Right lung (tissue), 2 donors: ENCODE measurements at regions not wholly inside any gene's neighbourhood (a gene's known extent, or its start where the extent isn't known, plus 50 kb on each side); places are given as distances from the start of the nearest gene placed in this dataset.

Experiments used
- DNase-seq, 2 donors: peaks; one replicate each; pipeline ENCODE4 v3.0.0-alpha.2; 2013

DNA sequence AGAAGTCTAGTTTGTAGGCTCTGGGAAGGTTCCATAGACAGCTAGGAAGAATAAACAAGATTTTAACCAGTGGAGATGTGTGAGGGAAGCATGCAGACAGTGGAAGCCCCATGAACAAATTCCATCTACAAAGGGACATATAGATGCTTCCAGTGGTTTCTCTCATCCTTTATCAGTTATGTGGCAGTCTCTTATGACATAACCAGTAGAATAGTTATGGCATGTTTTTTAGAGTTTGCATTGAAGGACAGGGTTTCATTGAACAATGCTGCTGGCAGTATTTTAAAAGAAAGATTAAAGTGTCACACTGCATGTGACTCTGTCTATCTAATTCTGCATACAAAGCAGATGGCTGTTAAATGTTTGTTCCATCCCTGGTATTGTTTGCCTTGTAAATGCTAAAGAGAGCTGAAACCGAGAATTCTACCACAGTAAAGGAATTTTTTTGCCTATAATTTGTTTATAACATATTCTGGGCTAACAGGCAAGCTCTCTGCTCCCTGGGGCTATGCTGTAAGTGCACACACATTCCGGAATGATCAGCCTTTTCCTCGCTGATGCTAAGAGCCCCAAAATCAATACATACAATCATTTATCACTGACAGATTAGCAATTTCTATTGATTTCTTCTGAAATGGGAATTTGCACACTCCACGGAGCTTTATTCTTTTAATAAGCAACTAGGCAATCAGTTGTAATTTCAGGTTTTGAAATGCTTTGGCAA is 76.8 kb upstream of the PELI1 start:
- DNase-seq, result no peak

DNA sequence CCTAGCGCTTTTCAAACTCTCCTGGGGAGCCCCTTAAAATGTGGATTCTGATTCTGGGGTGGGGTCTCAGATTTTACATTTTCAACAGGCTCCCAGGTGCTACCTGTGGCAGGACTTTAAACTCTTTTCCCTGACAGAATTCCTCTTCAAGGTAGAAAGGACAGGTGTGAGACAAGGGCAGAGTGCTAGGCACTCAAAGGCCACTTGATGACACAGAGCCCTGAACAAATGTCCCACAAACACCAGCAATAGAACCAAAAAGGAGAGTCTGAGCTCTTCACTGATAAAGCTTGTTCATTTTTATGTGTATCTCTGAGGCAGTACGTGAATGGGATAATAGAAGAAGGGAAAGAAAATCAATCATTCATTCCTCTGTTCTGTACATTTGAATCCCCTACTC is 77.7 kb upstream of the PELI1 start:
- no peak for DNase-seq

DNA sequence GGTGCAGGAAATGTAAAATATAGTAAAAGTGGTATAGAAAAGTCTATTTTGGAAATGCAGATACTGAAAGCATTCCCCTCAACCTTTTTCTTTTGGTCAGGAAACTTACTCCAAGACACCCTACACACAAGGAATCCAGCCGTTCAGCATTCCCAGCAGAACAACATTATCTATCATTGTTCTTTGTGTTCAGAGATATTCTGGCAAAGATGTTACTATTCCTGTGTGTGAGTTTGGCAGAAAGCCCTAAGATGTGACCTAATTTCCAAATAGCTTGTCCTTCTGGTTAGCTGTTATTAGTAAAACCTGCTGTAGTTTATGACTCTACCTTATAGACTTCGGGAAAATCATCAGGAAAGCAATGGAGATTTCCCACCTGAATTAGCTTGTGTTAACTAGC is 78.1 kb upstream of the PELI1 start:
- DNase-seq, result peak in 1 of 2 donors; percentile 40

DNA sequence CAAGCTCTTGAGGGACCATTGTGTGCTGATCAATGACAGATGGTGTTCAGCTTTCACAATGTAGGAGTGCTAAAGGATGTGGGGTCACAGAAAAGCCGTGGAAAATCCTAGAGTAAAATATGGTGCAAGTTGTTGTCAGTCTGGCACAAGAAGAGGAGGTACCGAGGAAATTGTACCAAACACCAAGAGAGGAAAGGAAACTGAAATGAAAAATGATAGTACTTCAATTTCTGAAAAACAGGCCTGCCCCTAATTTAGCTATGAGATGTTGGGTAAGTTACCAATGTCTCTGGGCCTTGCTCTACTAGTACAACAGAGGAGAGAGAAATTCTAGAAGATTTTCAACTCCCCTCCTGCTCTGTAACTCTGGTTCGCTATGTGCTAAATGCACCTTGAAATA is 78.8 kb upstream of the PELI1 start:
- no peak for DNase-seq

DNA sequence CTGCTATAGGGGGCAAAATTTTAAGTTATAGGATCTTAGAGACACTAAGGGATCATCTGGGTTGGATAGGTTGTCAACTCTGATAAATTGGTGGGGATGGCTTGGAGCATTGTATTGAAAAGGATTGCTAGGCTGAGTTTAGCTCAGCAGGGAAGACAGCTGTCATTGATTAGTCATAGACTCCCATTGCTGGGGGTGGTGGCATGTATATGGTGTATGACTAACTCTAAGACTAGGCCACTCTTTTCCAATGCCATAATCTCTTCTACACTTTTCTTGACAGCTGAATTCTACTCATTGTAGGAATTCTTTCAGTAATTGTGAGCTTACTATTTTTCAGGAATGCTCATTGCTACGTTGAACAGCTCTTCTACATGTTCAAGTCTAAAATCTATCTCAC is 81.3 kb upstream of the PELI1 start:
- DNase-seq, result no peak

DNA sequence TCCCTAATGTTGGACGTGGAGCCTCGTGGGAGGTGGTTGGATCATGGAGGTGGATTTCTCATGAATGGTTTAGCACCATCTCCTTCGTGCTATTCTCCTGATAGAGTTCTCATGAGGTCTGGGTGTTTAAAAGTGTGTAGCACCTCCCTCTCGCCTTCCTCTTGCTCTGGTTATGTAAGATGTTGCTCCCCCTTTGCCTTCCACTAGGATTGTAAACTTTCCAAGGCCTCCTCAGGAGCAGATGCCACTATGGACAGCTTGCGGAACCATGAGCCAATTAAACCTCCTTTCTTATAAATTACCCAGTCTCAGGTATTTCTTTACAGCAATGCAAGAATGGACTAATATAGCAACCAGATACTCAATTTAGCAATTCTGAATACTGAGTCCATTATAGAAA is 82.4 kb upstream of the PELI1 start:
- no peak for DNase-seq

DNA sequence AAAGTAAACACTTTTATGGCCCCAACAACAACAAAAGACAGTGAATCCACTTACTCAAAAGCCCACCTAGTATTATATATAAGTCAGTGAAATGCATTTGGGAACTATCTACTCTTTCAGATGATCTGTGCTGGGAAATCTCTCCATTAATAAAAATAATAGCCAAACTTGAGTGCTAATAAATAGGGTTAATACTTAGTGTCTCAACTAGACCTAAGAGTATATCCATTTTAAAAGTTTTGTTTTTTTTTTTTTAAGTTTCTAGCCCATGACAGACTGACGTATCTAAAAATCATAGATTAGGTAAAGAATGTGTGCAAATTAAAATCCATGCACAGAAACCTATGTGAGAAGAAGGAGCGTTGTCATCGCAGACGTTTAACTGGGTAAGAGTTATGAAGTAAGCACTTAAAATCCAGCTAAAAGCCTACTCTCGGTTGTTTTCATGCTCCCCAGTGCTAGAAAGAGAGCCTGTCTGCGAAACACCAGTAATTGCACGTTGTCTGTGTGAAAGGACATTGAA is 83.4 kb upstream of the PELI1 start:
- no peak for DNase-seq

DNA sequence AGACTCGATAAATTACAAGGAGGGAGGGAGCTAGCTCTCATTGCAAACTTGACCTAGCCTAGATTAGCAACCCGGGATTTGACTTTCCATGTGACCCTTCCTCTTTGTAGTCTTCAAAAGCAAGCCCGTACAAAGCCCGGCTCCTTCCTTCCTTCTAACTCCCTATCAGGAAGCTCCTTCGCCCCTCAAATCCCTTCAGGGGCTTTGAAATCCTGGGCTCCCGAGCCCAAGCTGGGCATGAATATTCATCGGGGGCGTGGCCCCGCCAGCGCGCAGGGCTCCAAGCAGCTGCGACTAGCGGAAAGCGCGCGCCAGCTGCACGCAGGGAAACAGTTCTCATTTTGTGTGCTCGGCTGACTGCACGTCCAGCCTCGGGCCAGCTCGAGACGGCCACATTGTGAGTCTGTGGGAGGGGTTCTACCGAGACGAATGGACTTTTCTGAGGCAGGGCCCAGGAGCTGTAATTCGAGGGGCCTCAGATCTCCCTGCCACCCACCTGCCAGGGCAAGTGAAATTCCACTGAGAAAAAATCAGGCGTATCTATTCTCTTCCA is 84.0 kb upstream of the PELI1 start:
- DNase-seq, result peak; percentile 86 to 89

DNA sequence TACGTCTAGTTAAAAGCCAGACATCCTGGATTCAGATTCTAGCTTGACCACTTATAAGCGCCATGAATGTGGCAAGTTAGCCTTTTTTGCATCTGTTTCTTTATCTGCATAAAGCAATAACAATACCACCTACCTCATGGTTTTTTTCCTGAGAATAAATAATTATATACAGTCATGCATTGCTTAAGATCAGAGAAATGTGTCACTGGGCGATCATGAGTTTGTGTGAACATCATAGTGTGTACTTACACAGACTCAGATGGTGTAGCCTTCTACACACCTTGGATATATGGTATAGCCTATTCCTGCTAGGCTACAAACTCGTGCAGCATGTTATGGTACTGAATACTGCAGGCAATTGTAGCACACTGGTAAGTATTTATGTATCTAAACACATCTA is 84.7 kb upstream of the PELI1 start:
- DNase-seq, result no peak

DNA sequence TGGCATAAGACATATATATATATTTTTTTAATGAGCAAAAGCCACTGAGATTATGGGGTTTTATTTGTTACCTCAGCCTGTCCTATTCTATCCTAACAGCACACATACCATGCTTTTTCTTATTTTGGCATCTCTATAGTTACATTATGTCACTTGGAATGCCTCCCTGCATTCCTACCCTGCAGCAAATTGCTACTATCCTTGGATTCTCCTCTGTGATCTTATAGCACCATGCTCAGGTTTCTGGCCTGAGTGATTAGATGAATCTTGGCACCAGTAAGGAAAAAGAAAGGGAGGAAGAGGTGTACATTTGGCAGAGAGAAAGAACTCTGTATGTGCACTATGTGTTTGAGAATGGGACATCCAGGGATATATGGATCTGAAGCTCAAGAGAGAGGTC is 86.3 kb upstream of the PELI1 start:
- DNase-seq, result no peak

DNA sequence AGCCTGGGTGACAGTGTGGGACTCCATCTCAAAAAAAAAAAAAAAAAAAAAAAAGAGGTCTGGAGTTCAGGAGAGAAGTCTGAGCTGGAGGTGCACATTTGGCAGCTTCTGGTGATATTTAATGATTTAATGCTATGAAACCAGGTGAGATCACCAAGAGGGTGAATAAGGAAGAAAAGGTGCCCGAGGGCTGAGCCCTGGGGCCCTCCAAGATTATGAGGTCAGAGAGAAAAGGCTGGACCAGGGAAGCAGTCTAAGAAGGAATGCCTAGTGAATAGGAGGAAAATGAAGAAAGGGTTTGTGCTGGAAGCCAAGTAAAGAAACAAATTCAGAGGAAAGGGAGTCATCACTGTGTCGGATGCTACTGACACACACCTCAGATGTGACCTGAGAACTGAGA is 88.0 kb upstream of the PELI1 start:
- no peak for DNase-seq

DNA sequence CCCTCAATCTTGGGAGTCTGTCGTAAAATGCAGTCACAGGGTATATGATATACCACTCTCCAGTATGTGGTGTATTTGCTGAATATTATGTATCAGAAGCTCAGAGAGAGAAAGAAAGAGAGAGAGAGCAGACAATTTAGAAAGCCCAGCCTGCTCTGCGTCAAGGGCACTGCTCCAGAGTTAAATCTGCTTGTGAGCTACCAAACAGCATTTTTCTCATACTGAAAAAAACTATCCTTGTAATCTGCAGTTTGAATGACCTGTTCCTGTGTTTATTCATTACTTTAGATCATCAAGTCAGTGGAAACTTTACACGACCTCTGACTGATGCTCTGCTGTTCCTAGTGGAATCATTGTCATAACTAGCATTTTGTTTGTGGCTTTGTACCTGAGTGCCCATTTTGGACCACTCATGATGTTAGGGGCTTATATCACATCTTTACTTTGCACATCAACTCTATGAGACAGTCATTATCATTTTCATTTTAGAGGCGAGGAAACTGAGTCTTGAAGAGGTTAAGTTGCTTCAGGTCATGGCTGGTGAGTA is 89.2 kb upstream of the PELI1 start:
- no peak for DNase-seq

DNA sequence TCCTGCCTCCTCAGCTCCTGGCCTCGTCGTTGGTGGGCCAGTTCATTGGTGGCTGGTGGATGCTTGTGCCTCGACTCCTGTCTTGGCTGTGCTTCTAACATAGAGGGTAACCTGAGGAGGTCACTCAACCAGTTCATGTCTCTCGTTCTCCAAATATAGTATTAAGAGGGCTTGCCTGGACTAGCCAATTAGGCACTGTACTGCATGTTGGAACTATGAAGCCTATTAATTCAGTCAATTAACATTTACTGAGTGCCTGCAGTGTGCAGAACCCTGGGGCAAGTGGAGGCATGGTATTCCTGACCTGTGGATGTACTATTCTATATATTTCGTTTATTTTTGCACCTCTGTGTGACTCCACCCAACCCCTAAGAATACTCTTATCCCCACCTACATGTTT is 89.9 kb upstream of the PELI1 start:
- no peak for DNase-seq

DNA sequence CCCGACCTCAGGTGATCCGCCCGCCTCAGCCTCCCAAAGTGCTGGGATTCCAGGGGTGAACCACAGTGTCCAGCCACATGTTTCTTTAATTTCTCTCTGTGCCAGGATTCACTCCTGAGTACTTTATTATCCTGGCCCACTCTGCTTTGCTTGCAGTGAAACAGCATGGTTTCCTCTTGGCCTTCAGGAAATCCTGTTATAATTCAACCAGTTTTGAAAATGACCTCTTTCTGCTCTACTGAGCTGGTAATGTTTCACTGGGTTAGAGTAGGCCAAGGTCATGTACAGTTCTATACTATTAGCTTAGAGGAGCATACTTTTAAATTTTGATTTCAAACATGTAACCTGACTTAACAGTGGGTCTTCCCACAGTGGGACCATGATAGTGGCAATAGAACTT is 90.6 kb upstream of the PELI1 start:
- DNase-seq, result no peak

DNA sequence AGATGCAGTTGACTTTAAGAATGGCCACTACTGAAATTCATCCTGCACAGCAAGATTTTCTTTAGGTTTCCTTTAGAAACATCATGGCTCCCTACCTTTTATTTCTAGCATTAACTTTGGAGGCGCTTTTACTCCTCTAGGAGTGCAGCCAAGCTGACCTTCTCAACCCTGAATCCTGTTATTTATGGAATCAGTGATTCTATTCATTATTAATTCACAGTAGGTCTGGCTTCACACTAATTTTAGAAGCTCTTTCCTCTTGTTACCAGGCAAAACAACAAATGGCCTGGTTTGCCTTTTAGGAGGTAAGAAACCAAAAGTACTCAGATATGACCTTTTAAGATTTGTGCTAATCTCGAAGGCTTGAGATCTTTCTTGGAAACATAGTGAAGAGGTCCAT is 93.0 kb upstream of the PELI1 start:
- no peak for DNase-seq

DNA sequence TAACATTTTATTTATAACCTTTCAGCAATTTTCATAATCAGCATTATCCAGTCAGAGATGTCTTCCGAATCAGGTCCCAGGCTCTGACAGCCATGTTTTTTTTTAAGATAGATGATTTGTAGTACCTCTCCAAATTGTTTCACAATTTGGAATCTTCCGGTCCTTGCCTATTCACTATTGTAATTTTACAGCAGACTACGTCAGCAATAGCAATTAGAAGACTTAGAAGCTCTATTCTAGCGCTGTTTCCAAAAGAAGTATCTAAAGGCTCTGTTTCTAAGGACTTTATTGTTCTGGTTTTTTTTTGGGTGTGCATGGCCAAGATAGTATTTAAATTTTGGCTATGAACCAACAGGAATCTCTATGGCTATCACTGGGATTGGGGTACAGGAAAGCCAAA is 94.6 kb upstream of the PELI1 start:
- no peak for DNase-seq

DNA sequence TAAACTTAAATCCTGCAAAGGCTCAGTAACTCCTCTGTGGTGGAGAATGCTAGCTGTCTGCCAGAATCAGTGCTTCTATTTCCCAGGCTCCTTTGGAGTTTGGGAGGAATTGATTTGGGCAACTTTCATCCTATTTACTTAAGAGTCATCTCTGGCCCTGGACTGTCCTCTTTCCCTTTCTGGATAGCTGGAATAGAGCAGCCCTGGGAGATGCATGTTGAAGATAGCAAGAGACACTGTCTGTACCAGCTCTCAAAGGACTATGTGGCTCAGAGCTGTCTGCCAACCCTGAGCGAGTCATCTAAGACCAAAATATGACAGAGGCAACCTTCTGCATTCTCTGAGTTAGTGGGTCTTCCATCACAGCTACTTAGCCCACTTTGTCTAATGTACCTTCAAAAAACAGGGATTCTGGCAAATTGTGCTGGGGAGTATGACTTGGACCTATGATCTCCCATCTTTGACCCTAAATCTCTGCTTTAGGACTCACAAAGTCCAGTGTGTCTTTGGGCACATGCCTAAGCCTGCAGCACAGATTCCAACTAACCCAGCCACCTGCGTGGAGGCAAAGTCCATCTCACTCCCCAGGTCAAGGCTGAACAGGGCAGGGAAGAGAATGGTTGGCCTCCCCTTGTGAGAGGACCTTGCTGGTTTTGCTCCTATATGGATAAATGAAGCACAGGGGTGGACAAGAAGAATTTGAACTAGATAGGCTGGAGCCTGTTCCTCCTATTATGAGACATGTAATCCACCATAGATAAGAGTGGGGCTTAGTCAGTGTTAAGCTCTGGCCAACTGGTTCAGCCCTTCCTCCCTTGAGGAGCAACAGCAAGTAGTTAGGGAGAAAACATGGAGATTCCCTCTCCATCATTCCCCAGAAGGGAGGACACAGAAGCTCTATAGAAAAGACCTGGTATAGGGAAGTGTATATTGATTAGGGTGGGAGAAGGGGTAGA is 99.1 kb upstream of the PELI1 start:
- DNase-seq, result no peak

DNA sequence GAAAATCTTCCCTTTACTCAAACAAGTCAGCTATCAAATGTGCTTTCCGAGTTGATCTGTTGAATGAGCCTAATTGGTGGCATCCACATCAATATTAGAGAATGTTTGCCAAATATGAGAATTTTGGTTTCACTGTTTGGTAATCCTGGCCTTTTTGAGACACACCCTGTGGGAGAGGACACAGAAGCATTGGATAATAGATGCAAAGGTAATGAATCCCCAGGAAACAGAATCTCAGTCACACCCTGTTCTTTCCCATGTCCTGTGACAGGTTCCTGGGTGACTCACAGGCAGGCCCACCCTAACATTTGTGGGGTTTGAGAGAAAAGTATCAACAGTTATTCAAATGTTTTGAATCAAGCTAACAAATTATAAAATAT is 99.8 kb upstream of the PELI1 start:
- DNase-seq, result no peak

DNA sequence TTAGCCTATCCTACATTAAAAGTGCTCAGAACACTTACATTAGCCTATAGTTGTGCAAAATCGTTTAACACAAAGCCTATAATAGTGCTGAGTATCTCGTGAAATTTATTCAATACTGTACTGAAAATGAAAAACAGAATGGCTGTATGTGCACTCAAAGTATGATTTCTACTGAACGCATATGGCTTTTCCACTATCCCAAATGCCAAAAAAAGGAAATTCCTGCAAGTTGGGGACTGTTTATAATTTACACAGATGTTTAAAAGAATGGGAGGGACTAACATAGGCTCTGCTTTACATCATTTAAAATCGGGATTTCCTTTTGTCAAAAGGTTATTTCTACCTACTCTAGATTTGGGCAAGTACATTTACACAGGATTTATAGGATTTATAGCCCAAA is 101.4 kb upstream of the PELI1 start:
- no peak for DNase-seq

DNA sequence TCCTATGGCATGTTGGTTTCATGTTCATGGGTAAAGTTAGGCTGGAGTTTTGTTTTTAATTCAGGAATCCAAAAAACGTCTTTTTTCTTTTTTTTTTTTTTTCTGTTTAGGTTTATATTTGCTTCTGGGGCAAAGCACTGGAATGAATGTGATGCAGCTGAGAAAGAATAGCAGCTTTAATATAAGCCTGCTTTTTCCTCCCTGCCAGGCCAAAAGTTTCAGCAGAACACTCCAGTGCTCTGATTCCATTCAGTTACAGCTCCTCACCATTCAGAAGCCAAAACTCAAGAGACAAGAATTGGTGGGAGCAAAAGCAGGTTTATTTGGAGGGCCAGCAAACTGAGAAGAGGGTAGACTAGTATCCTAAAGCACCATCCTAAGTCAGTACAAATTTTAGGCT is 102.7 kb upstream of the PELI1 start:
- DNase-seq, result no peak

DNA sequence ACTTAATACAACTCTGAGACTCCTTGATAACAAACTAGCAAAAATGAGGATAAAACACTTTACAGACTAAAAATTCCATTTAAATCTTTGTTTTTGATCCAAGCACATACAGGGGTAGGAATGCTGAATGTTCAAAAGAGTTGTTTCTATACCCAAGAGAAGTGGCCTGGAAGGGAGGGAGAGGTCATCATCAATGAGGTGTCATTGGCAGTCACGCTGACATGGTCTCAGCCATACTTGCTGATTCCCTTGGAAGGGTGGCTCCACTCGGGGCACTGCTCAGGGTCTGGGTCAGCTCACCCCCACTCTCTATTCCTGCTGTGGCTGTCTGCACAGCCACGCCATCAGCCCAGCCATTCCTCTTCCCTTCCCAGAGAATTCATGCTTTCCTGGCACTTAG is 105.2 kb upstream of the PELI1 start:
- peak; percentile 74 to 79 for DNase-seq

DNA sequence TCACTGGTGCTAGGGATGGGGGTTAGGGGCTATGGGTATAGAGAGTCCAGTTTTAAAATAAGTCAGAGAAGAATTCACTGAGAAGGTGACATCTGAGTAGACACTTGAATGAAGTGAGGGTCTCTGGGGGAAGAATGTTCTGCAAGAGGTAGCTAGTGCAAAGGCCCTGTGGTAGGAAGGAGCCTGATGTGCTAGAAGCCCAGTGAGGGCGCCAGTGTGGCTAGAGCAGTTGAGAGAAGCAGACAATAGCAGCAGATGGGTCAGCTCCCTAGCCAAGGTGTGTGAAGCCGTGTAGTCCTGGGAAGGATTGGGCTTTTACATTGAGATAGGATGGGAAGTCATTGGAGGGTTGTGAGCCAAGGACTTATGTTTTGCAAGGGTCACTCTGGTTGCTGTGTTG is 105.8 kb upstream of the PELI1 start:
- DNase-seq, result no peak
